Endothelial cell of umbilical vein (primary cell): ENCODE measurements at regions not wholly inside any gene's neighbourhood (a gene's known extent, or its start where the extent isn't known, plus 50 kb on each side); places are given as distances from the start of the nearest gene placed in this dataset.

Source experiments
- BruUV-seq: library from RNA; stranded (reverse); fragments of 400-500 nt; replicated peaks from 2 replicates; lab custom pipeline; 2021; lab: Mats Ljungman, UMichigan
- CTCF ChIA-PET: fragments of 300-600, 350-600 bp; sonication (Branson Sonifier 250); formaldehyde crosslinking; loops from one replicate; lab custom pipeline; 2021; ENCODE audit warnings: antibody characterized with exemption, inconsistent platforms; lab: Charles Lee
- POLR2A ChIA-PET: fragments of 300-600, 350-600 bp; sonication (Branson Sonifier 250); formaldehyde crosslinking; loops from one replicate; lab custom pipeline; 2021; ENCODE audit warnings: antibody characterized with exemption, inconsistent platforms; lab: Charles Lee
- DNase-seq: peaks from one replicate; pipeline ENCODE4 v3.0.0-alpha.2; 2011; ENCODE audit warnings: low read depth, low spot score
- FAIRE-seq: peaks from 2 replicates; lab custom pipeline; 2011; peaks lifted over from hg19 to GRCh38; lab: Jason Lieb, UNC
- H2AFZ ChIP-seq: 2 replicates; pipeline ENCODE4 v1.6.0; 2012; ENCODE audit warnings: low read depth, low read length, control low read depth, inconsistent platforms
- H3K27ac ChIP-seq: 2 replicates; pipeline ENCODE4 v1.5.1; 2011; ENCODE audit warnings: low read depth, mild to moderate bottlenecking, control low read depth, low read length, moderate library complexity; ENCODE audit not compliant: insufficient read depth
- H3K27me3 ChIP-seq, 2 experiments: 2 replicates each; pipeline versions ENCODE4 v1.6.0 to v1.6.1; 2011; ENCODE audit warnings: low read length in 2 of 2, mixed read lengths in 1 of 2; ENCODE audit not compliant: control insufficient read depth in 2 of 2, insufficient read depth in 2 of 2
- H3K36me3 ChIP-seq, 2 experiments: 2 replicates in 1 of 2; 3 replicates in 1 of 2; pipeline ENCODE4 v1.5.1; 2011; ENCODE audit warnings: low read length in 2 of 2, mild to moderate bottlenecking in 1 of 2, moderate library complexity in 1 of 2; ENCODE audit not compliant: control insufficient read depth in 2 of 2, insufficient read depth in 2 of 2; ENCODE audit errors: extremely low read depth in 1 of 2
- H3K4me1 ChIP-seq: 3 replicates; pipeline ENCODE4 v1.5.1; 2011; ENCODE audit warnings: mild to moderate bottlenecking, low read length; ENCODE audit not compliant: control insufficient read depth, insufficient read depth; ENCODE audit errors: extremely low read depth
- H3K4me2 ChIP-seq: 2 replicates; pipeline ENCODE4 v1.6.1; 2011; ENCODE audit warnings: low read length, control low read depth, mixed read lengths; ENCODE audit not compliant: insufficient read depth
- H3K4me3 ChIP-seq, 3 experiments: fragments of 200-600 bp in 1 of 3; sonication (generic), shearing (Covaris generic) in 1 of 3; replicated peaks in 1 of 3; 2 replicates each; pipeline ENCODE4 v1.5.1; 2011 to 2016; ENCODE audit warnings: control low read depth in 3 of 3, low read length in 3 of 3, mild to moderate bottlenecking in 2 of 3, inconsistent platforms in 1 of 3, low read depth in 1 of 3, moderate library complexity in 1 of 3; ENCODE audit not compliant: insufficient read depth in 1 of 3
- H3K79me2 ChIP-seq: 2 replicates; pipeline ENCODE4 v1.6.0; 2012; ENCODE audit warnings: low read length, inconsistent platforms; ENCODE audit not compliant: control insufficient read depth, insufficient read depth
- H3K9ac ChIP-seq: replicated peaks from 2 replicates; pipeline ENCODE3; 2011; ENCODE audit warnings: low read length, control low read depth; ENCODE audit not compliant: insufficient read depth; ENCODE audit errors: extremely low read depth
- H3K9me1 ChIP-seq: replicated peaks from 3 replicates; pipeline ENCODE4 v1.6.0; 2011; ENCODE audit warnings: mild to moderate bottlenecking, low read length; ENCODE audit not compliant: control insufficient read depth, insufficient read depth; ENCODE audit errors: extremely low read depth
- H3K9me3 ChIP-seq: replicated peaks from 2 replicates; pipeline ENCODE4 v1.5.1; 2012; ENCODE audit warnings: low read length, inconsistent platforms; ENCODE audit not compliant: control insufficient read depth, insufficient read depth
- H4K20me1 ChIP-seq: replicated peaks from 2 replicates; pipeline ENCODE3; 2011; ENCODE audit warnings: mild to moderate bottlenecking, low read length; ENCODE audit not compliant: control insufficient read depth, insufficient read depth; ENCODE audit errors: extremely low read depth
- CTCF ChIP-seq, 2 donors: IDR thresholded peaks; 1 replicate in 1 of 2; 2 replicates in 1 of 2; pipeline ENCODE4 v1.5.1; 2011; ENCODE audit warnings: low read length in 2 of 2, mild to moderate bottlenecking in 2 of 2, moderate library complexity in 2 of 2, control low read depth in 1 of 2, inconsistent platforms in 1 of 2, low read depth in 1 of 2; ENCODE audit not compliant: insufficient read depth in 1 of 2; ENCODE audit errors: extremely low read depth in 1 of 2
- EZH2 ChIP-seq: IDR thresholded peaks from 2 replicates; pipeline ENCODE4 v1.6.1; 2012; ENCODE audit warnings: borderline replicate concordance, low read depth, mild to moderate bottlenecking, moderate library complexity, low read length, inconsistent platforms; ENCODE audit not compliant: severe bottlenecking
- FOS ChIP-seq: IDR thresholded peaks from 2 replicates; pipeline ENCODE4 v1.6.1; 2011; ENCODE audit warnings: mild to moderate bottlenecking, low read length, moderate library complexity, borderline replicate concordance; ENCODE audit not compliant: insufficient read depth
- GATA2 ChIP-seq: IDR thresholded peaks from 2 replicates; pipeline ENCODE4 v1.7.0; 2011; ENCODE audit warnings: low read depth, mild to moderate bottlenecking, moderate library complexity, mixed read lengths, low read length; ENCODE audit not compliant: insufficient read length, insufficient read depth
- JUN ChIP-seq: IDR thresholded peaks from 2 replicates; pipeline ENCODE4 v1.6.1; 2011; ENCODE audit warnings: borderline replicate concordance, low read depth; ENCODE audit not compliant: insufficient read length, insufficient read depth
- MAX ChIP-seq: IDR thresholded peaks from 2 replicates; pipeline ENCODE4 v1.6.1; 2011; ENCODE audit not compliant: insufficient read depth, insufficient read length
- MYC ChIP-seq: IDR thresholded peaks from one replicate; pipeline ENCODE4 v1.6.1; 2011; ENCODE audit warnings: mild to moderate bottlenecking, low read depth, low read length
- POLR2A ChIP-seq: IDR thresholded peaks from 2 replicates; pipeline ENCODE4 v1.6.1; 2012; ENCODE audit warnings: low read depth, mild to moderate bottlenecking, control low read depth, low read length
- dilution Hi-C: fragments of 300-500 bp; cut with MboI; formaldehyde crosslinking; loops from one replicate; pipeline ENCODE4 v1.15.0; 2019; ENCODE audit warnings: low sequenced_read_pairs; ENCODE audit not compliant: extremely low pct_ligation_motif_present
- intact Hi-C: fragments of 100-400 bp; cut with micrococcal nuclease; formaldehyde crosslinking; loops from one replicate; pipeline ENCODE4 v1.10.0; 2022

GRCh38 chr4:35943606-35944005, 300.7 kb downstream of the ARAP2 start:
- Histone ChIP-seq H3K27me3 (no peaks in the 10 kb centered on the region), H3K9ac (no peak overlapping the region), H3K9me3 (no peaks in the 10 kb centered on the region), H3K4me2 (no peak overlapping the region), H3K79me2 (no peaks in the 10 kb centered on the region), H3K27ac (no peak overlapping the region), H3K4me3 (no peak overlapping the region), H2AFZ (no peak overlapping the region), H3K36me3 (no peaks in the 10 kb centered on the region), H3K9me1 (no peaks in the 10 kb centered on the region), H3K4me1 (no peaks in the 10 kb centered on the region), H4K20me1 (no peaks in the 10 kb centered on the region)
- dilution Hi-C loops = no loop called here
- CTCF ChIA-PET = no interaction called here
- no peak for TF ChIP-seq MAX
- no TSS peak for BruUV-seq
- no peak for DNase-seq
- intact Hi-C loops = no loop called here
- FAIRE-seq = no peak
- POLR2A ChIA-PET = no interaction called here

DNA sequence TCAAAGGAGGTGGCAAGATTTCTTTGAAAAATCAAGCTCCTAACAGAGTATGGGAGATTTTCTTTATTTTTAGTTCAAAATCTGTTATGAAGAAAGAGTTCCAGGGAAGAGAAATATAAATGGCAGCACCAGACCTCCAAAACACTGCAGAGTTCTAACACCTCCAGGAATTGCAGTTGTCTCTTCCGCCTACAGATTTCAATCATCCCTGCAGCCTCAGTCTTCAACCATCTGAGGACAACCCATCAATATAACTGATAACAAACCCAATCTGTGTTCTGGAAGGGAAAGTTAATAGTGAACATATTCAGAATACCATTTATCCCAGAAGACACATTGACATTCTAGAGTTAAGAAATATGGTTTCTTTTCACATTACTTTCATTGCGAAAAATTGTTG, 296.1 kb downstream of the ARAP2 start:
- Histone ChIP-seq H2AFZ (no peak overlapping the region), H3K27me3 (no peaks in the 10 kb centered on the region), H3K9me1 (no peaks in the 10 kb centered on the region), H3K4me3 (no peak overlapping the region), H3K9ac (no peak overlapping the region), H3K79me2 (no peaks in the 10 kb centered on the region), H3K4me1 (no peaks in the 10 kb centered on the region), H3K36me3 (no peaks in the 10 kb centered on the region), H3K27ac (no peak overlapping the region), H3K4me2 (no peak overlapping the region), H4K20me1 (no peaks in the 10 kb centered on the region), H3K9me3 (no peaks in the 10 kb centered on the region)
- TF ChIP-seq GATA2 = no peak
- no peak for TF ChIP-seq MAX
- no peak for TF ChIP-seq POLR2A
- no peak for TF ChIP-seq JUN
- no peak for TF ChIP-seq FOS
- TF ChIP-seq MYC = no peak
- TF ChIP-seq CTCF (IDR thresholded peaks at IDR 0.05; ENCODE audit: extremely low read depth in 1 of 2, insufficient read depth in 1 of 2, low read depth in 1 of 2, low read length in 2 of 2) = no peak
- no peak for TF ChIP-seq EZH2
- intact Hi-C loops (no loop called here), dilution Hi-C loops (no loop called here)
- no peak for FAIRE-seq
- POLR2A ChIA-PET = no interaction called here
- no TSS peak for BruUV-seq
- CTCF ChIA-PET = no interaction called here
- DNase-seq = no peak
